ENCODE measurements at regions not wholly inside any gene's neighbourhood (a gene's known extent, or its start where the extent isn't known, plus 50 kb on each side); places are given as distances from the start of the nearest gene placed in this dataset.

GRCh38 chr10:90413196-90413595 is 444.6 kb downstream of the HTR7 start:
- no peak for TF ChIP-seq CTCF (IDR thresholded peaks at IDR 0.05)
- TF ChIP-seq POLR2A (IDR thresholded peaks at IDR 0.05) = no peak

All from adrenal gland (tissue), 5 donors.